ENCODE measurements at regions not wholly inside any gene's neighbourhood (a gene's known extent, or its start where the extent isn't known, plus 50 kb on each side); places are given as distances from the start of the nearest gene placed in this dataset.
A peak's percentile ranks its signal among the peaks of the same experiment; 100 is the strongest.

DNA sequence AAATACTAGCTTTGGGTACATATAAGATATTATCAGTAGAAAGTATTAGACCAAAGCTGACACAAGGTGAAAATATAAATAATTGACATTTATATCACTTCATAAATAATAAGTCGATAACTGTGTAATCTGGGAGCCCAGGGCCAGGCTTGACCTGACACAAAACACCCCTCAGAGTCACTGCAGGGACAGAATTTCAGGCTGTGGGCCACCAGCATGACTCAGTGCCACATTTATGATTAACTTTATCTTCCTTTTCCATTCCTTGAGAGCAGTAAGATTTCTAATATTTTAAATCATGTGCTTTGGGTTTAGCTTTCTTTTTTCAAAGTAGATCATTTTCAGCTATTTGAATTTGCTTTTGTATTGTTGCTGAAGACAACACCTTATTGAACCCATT is 102.9 kb upstream of the NFE2L3 start:
- DNase-seq (ENCODE audit: low spot score) = no peak

DNA sequence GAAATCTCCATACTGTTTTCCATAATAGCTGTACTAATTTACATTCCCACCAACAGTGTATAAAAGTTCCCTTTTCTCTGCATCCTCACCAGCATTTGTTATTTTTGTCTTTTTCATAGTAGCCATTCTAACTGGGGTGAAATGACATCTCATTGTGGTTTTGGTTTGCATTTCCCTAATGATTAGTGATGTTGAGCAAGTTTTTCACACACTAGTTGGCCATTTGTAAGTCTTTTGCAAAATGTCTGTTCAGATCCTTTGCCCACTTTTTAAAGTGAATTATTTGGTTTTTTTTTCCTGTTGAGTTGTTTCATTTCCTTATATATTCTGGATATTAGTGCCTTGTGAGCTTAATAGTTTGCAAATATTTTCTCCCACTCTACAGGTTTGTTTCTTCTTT is 101.0 kb upstream of the NFE2L3 start:
- DNase-seq (ENCODE audit: low spot score) = no peak

DNA sequence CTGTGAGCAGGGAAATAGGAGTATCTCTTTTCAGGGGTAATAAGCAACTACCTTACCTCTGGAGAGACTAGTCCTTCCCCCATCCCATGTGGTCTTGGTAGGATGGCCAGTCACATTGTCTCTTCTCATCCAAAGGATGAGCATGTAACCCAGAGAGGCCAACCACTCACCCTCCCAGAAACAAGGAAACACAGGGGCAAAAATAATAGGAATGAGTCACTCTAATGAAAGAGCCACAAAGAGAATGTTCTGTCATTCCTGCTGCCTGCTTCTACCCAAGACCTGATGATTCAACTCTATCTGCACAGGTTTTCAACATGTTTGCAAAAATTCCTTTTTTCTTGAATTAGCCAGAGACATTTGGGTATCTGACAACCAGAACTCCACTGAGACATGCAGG is 99.3 kb upstream of the NFE2L3 start:
- no peak for DNase-seq (ENCODE audit: low spot score)

DNA sequence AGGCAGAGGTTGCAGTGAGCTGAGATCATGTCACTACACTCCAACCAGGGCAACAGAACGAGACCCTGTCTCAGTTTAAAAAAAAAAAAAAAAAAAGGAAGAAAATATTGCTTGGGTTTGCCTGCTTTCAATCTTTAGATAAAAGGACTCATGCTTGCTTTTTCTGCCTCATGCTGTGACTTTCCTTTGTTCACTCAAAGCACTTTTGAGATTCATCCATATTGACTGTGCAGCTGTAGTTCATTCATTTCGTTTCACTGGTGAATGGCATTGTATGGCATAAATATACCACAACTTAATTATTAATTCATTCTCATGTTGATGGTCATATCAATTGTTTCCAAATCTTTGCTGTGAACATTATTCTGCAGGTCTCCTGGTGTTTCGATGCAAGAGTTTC is 97.6 kb upstream of the NFE2L3 start:
- no peak for DNase-seq (ENCODE audit: low spot score)

DNA sequence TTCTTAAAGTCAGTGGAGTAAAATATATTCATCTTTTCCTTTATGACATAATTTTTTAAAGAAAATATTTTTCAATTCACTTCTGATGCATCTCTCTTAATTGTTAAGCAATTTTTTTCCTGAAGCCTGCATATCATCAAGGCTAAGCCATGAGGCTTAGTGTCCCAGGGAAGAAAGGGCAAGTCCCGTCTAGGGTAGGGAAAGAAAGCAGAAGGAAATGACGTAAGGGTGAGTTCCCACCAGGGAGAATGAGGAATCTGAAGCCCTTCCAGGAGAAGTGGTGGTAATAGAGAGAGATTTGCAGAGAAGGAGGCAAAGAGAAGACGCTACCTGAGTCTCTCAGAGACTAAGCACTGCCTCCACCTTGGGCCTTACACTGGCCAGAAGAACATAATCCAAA is 96.8 kb upstream of the NFE2L3 start:
- no peak for DNase-seq (ENCODE audit: low spot score)

DNA sequence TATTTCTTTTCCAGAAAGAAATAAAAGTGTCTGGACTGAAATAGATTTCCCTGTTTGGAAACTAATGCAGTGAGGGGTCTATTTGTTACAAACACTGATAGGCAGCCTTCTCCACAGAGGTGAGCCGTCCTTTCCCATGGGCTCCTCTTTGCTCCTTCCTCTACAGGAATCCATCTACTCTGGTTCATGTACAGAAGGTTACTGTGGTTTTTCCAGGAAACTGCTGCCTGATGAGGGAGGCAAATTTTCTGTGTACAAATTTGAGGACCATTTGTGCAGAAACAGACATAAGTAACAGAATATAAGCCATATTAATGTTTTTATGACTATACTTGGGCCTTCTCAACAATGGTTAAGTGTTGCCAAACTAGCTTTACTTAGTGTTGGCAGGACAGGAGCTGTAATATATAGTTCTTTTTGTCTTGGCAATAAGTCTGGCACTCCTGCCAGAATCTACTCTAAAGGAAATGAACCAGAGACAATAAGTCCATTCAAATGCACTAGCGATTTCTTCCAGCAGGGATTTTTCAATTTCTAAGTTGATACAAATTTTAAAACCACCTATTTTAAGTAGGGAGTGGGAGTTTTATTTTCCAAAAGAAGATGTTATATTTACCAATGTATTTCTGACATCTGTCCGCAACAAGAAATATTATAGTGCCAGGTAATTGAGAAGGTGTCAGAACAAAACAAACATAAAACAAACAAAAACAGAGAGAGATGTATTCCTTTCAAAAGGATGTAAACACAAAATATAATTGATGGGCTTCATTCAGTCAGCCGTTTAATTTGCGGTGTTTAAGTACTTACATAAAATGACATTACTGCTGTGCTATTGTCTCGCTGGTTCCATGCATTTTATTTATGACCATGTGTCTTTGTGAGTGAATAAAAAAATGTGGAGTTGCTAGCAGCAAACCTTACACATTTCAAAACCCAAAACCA is 91.0 kb upstream of the NFE2L3 start:
- DNase-seq (ENCODE audit: low spot score) = no peak

DNA sequence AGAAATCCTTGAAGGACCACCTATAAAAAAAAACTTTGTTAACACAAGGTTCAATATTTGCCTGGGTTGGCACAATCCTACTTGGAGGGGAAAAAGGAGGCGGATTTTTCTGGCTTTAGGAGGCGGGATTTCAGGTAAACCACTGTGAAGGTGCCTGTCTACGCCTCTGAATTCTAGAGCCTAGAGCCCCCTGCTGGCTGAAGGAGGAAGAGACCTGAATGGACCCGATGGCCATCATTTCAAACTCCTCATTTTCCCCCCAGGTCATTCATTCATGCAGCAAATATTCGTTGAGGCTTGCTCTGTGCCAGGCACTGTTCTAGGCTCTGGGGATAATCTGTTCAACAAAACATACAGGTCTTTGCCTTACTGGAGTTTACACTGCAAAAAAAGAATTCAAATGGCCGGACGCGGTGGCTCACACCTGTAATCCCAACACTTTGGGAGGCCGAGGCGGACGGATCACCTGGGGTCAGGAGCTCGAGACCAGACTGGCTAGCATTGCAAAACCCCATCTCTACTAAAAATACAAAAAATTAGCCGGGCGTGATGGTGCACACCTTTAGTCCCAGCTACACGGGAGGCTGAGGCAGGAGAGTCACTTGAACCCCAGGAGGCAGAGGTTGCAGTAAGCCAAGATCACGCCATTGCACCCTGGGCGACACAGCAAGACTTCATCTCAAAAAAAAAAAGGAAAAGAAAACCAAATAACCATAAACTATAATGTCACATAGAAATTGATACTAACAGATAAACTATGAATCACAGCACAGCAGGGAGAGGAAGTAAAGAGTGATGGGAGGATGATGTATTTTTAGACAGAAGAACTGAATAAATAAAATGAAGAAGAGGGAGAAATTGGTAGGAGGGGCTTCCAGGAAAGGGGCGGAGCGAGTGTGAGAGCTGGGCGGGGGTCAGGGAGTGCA is 90.1 kb upstream of the NFE2L3 start:
- DNase-seq (ENCODE audit: low spot score) = no peak

DNA sequence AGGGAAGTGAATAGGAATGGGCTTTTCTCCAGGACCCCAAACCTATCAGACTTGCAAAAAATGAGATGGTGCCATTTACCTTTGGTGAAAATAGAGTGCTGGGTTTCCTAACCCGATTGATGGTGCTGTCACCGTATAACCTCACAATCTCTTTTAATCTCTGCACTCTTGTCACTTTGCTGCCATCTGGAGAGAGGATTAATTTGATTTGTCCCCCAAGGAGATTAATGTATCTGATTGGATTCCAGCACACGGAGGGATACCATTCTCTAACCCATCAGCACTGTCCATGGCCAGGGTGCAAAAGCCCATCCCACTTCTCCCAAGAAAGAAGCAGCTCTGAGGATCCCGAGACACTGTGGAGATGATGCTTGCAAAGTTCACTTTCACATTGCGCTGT is 86.3 kb upstream of the NFE2L3 start:
- no peak for DNase-seq (ENCODE audit: low spot score)

DNA sequence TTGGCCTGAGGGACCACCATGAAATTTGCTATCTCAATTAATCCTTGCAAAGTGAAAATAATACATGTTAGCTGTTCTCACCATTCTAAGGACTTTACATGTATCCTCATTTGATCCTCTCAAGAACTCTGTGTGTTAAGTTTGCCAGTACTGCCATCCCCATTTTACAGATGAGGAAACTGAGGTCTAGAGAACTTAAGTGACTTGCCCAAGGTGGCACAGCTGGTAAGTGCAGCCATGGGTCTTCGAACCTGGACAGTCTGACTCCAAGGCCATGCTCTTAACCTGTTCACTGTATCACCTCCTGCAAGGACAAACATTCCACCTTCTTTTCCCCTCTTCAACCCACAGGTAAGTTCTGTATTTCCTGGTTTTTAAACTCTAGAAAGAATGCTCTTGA is 85.3 kb upstream of the NFE2L3 start:
- no peak for DNase-seq (ENCODE audit: low spot score)

DNA sequence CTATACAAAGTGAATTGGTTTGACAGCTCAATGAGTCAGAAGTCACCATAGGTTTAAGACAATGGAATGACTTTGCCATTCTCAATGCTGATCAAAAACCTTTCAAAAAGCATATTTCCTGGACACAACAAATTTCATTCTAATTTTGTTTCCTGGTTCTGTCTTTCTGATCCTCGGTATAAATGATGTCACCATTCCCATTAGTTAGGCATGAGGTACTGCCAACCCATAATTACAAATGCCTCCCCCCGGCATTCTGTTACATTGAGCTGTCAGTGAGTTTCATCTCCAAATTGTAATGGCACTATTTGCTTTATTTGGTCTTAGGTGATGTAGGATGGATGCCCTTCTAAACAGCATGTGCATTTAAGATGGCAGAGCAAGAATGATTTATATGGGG is 81.7 kb upstream of the NFE2L3 start:
- no peak for DNase-seq (ENCODE audit: low spot score)

DNA sequence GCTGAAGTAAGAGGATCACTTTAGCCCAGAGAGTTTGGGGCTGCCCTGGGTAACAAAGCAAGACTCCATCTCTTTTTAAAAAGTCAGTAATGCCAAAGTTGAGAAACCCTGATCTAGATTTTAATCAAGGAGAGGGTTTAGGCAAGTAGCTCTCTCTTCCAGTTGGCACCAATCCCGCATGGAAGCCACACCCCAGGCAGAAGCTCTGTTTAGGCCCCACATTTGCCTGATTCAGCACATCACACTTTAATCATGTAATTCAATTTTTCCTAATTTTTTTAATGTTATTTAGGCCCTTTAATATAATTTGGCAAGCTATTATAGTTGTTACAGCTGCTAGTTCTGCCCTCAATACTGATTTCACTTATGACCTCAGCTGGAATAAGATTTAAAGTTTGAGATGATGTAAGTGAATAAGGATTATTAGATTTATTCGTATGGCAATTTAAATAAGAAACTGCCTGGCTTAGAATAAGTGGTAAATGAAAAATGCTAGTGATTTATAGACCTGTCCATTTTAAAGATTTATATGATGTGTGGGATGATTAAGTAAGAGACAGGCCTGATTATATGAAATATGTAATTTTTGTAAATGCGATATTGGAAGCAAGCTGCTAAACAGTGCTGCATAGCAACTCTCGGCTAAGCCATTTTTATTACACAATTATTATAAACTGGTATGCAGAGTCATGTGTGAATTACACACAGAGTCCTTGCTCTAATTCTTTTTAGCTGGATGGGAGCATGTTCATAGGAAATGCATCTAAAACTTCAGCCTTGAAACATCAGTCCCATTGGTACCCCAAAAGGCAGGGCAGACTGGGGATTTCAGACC is 80.2 kb upstream of the NFE2L3 start:
- no peak for DNase-seq (ENCODE audit: low spot score)

DNA sequence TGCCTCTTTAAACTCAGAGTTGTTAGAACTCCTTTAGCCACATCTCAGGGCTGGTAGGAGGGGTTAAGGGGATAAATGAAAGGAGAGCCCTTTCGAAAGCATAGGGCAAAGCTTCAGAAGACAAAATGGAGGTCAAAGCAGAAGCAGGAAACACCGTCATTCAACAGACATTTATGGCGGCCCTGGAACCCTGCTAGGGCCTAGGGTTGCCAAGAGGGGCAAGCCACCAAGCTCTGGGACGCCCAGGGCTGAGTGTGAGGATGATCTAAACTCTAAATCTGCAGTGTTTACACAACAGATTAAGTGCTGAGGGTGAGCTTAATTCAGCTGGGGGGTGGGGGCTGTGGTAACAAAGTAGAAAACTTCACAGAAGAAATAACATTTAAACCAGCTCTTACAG is 79.0 kb upstream of the NFE2L3 start:
- DNase-seq (ENCODE audit: low spot score) = no peak

DNA sequence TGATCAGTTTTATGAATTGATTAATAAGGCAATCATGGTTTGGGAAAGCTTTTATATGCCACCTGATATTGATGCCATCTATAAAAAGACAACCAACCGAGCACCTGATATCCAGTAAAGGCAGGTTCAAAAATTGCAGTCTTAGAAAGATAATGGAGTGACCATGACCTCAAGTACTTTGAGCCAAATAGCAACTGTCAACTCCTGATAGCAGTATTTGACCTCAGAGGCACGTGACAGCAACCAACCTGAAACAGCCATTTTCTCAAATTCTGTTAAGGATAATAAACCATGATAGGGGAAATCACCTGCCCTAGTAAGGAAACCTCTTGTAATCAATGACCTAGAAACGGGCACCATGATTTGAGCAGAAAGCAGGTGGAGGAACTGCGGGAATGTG is 77.1 kb upstream of the NFE2L3 start:
- no peak for DNase-seq (ENCODE audit: low spot score)

DNA sequence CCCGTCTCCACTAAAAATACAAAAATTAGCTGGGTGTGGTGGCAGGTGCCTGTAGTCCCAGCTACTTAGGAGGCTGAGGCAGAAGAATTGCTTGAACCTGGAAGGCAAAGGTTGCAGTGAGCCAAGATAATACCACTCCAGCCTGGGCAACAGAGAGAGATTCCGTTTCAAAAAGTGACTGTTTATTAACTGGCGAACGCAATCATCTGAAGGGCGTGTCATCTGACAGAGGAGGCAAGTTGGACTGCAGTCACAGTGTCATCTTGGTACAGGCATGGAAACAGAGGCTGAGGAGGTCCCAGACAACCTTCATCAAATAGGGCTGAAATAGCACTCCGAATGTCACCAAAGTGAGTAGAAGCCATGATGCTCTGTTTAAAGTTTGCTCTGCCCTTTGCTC is 75.3 kb upstream of the NFE2L3 start:
- no peak for DNase-seq (ENCODE audit: low spot score)

DNA sequence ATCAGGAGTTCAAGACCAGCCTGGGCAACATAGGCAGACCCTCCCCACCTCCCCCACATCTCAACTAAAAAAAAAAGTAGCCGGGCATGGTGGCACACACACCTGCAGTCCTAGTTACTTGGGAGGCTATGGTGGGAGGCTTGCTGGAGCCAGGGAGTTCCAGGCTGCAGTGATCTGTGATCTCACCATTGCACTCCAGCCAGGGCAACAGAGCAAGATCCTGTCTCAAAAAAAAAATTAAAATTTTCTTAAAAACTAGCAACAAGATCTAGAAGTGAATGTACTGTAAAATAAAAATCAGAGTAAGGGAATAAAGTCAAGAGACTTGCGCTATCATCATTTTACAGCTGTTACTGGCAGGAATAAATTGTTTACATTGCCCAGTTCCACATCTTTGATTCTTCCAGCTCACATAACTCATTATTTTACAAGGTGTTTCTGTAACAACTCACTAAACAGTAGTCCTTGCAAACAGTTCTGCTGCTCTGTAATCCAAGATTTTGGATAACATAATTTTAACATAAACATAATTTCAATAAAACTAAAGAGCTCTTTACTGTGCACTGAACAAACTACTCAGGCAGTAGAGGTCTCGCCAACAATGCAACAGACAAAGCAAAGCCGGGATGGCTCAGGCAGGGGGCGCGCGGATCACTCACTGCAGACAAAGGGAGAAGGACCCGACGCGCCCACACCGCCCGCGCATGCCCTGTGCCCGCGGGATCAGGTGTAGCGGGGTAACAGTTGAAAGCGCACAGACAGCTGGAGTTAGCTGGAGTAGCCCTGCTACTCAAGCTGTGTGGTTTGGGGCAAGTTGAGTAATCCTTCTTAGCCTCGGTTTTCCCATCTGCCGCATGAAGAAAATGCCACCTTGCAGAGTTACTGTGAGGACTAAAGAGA is 73.3 kb upstream of the NFE2L3 start:
- peak; percentile 26 for DNase-seq (ENCODE audit: low spot score)

DNA sequence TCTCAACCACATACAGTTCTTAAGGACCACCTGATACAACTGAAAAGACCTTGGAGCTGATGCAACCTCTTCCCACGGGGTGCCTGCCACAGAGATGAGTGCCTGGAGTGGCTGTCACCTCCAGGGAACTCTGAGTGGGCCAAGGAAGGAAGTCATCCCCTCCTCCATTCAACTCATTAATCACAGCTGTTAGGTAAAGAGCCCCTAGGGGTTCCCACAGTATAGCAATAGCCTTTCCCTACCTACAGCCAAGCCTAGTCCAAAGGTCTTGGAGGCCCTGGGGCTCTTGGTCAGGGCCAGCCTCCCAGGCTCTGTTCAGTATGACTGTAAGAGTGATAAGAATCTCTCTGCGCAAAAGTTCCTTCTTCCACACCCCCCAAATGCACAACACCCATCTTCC is 70.4 kb upstream of the NFE2L3 start:
- no peak for DNase-seq (ENCODE audit: low spot score)

DNA sequence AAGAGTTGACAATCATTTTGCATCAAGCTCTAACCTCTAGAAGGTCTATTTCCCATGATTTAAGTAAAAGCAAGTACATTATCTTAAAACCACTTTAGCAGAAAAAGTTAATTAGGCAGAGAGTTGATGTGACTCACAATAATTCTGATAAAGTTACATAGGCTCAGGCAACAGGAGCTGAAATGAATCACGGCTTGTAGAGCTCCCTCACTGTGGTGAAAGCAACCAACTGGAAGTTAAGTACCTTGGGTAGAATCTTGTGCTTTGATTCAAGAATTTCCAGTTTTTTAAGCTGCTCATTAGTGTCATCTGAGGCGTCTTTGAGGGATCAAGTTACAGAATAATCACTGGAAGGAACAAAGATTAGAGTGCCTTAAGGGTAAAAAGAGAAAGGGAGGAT is 68.9 kb upstream of the NFE2L3 start:
- no peak for DNase-seq (ENCODE audit: low spot score)

DNA sequence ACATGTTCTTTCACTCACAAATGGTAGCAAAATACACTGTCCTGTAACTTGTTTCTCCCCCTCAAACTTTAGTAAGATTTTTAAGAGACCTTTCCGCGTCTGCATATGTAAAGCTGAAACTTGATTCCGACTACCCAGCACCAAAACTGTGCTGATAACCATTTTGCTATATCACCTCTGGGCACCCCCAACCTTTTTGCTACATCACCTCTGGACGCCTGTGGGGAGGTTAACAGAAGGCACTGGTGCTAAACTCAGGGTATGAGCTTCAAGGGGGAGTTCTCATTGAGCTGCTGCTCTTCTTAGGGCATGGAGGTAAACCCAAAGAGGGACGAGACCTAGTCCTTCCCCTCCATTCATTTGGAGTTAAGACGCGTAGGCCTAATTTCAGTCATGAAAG is 67.6 kb upstream of the NFE2L3 start:
- DNase-seq (ENCODE audit: low spot score) = no peak

DNA sequence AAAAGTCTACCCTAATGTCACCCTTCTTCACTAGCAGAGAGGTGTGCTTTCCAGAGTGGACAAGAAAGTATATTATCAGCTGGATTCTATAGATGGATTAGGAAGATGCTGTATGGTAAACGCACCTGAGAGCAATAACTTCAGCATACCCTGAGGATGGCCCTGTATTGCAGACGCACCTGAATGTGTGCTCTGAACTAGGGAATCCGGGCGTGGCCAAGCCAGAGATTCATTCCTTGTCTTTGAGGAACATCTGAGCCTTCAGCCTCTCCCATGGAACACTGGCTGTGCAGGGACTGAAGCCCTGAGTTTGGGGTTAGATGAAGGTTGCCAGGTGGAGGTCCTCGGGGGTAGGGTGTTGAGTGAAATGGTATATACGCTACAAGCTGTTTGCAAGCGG is 66.2 kb upstream of the NFE2L3 start:
- no peak for DNase-seq (ENCODE audit: low spot score)

DNA sequence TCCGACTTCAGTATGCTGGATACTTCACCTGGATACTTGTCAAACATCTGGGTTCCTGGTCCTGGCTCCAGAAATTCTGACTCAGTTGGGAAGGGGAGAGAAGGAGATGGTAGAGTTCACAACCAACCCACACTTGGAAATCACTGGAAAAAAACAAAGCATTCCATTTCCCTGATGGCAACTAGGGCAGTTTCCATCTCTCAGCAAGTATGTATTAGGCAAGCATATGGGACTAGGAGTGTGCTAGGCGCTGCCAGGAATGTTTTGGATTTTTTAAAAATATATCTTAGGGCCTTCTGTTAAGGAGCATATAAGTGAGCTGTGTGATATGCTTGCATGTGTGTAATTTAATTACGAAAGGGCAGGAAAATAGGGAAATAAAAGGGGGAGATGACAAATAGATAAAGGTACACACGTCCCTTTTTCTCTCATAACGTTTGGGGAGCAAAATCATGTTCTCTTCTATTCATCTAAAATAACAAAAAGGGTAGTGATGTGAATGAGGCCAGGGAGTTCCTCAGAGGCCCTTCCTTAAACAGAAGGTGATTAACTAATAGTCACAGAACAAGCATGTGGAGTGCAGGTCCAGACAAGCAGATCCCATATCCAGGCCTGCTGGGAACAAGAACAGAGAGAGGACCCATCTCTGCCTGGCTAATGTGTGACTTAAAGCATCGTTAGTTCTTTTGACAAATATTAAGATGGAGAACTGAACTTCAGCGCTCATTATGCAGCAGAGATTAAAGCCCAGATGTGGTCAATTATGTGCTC is 64.5 kb upstream of the NFE2L3 start:
- DNase-seq (ENCODE audit: low spot score) = no peak
